GM23338 (cell line): ENCODE measurements at regions not wholly inside any gene's neighbourhood (a gene's known extent, or its start where the extent isn't known, plus 50 kb on each side); places are given as distances from the start of the nearest gene placed in this dataset.

Experiments used
- ATAC-seq: fragments of 200-7000 bp; cut with Tn5 transposase; 3 replicates; pipeline ENCODE4 v1.9.1; 2020
- DNase-seq: peaks from one replicate; pipeline ENCODE4 v3.0.0-alpha.2; 2015; ENCODE audit warnings: low spot score
- H2AFZ ChIP-seq: fragments of 200-600 bp; sonication (generic); 2 replicates; pipeline ENCODE4 v1.8.0; 2016; ENCODE audit warnings: antibody characterized with exemption, mild to moderate bottlenecking, moderate library complexity
- H3F3A ChIP-seq: fragments of 200-600 bp; sonication (generic); replicated peaks from 2 replicates; pipeline ENCODE4 v1.8.0; 2017; ENCODE audit warnings: antibody characterized with exemption, mixed run types, low read depth
- H3K27ac ChIP-seq: fragments of 200-600 bp; sonication (generic); 2 replicates; pipeline ENCODE4 v1.6.1; 2016; ENCODE audit warnings: low read depth
- H3K27me3 ChIP-seq: fragments of 200-600 bp; sonication (generic); 2 replicates; pipeline ENCODE4 v1.8.0; 2016; ENCODE audit warnings: mild to moderate bottlenecking, mixed run types, moderate library complexity; ENCODE audit not compliant: insufficient read depth
- H3K36me3 ChIP-seq: fragments of 200-600 bp; sonication (generic); 2 replicates; pipeline ENCODE4 v1.8.0; 2016; ENCODE audit warnings: mild to moderate bottlenecking; ENCODE audit not compliant: insufficient read depth
- H3K4me1 ChIP-seq: fragments of 200-600 bp; sonication (generic); 2 replicates; pipeline ENCODE4 v1.8.0; 2016; ENCODE audit warnings: mild to moderate bottlenecking, moderate library complexity; ENCODE audit not compliant: insufficient read depth
- H3K4me2 ChIP-seq: fragments of 200-600 bp; sonication (generic); 2 replicates; pipeline ENCODE4 v1.7.1; 2017; ENCODE audit warnings: mixed run types
- H3K4me3 ChIP-seq: fragments of 200-600 bp; sonication (generic); 2 replicates; pipeline ENCODE4 v1.6.1; 2016; ENCODE audit warnings: mixed run types
- H3K79me2 ChIP-seq: fragments of 200-600 bp; sonication (generic); replicated peaks from 2 replicates; pipeline ENCODE4 v1.8.0; 2017; ENCODE audit warnings: mild to moderate bottlenecking; ENCODE audit not compliant: insufficient read depth
- H3K9me2 ChIP-seq: fragments of 200-600 bp; sonication (generic); 2 replicates; pipeline ENCODE4 v1.8.0; 2017; ENCODE audit not compliant: insufficient read depth
- H4K20me1 ChIP-seq: fragments of 200-600 bp; sonication (generic); replicated peaks from 2 replicates; pipeline ENCODE4 v1.8.0; 2017; ENCODE audit warnings: mild to moderate bottlenecking; ENCODE audit not compliant: insufficient read depth
- H3K27ac Mint-ChIP-seq: 2 replicates; pipeline ENCODE4 v1.8.0; 2020; ENCODE audit warnings: inconsistent platforms, mild to moderate bottlenecking, moderate library complexity, mixed read lengths
- H3K27me3 Mint-ChIP-seq: 3 replicates; pipeline ENCODE4 v1.8.0; 2022; ENCODE audit warnings: low read depth, mild to moderate bottlenecking, moderate library complexity, mixed read lengths, inconsistent platforms; ENCODE audit not compliant: insufficient read depth, poor library complexity
- H3K36me3 Mint-ChIP-seq: 3 replicates; pipeline ENCODE4 v1.8.0; 2021; ENCODE audit warnings: low read depth, mild to moderate bottlenecking, inconsistent platforms, moderate library complexity, mixed read lengths
- H3K4me1 Mint-ChIP-seq: 3 replicates; pipeline ENCODE4 v1.8.0; 2020; ENCODE audit warnings: mild to moderate bottlenecking, inconsistent platforms, mixed read lengths
- H3K4me3 Mint-ChIP-seq: 3 replicates; pipeline ENCODE4 v1.8.0; 2021; ENCODE audit warnings: moderate library complexity, mild to moderate bottlenecking, inconsistent platforms, mixed read lengths
- H3K9me3 Mint-ChIP-seq: 3 replicates; pipeline ENCODE4 v1.8.0; 2020; ENCODE audit warnings: moderate library complexity, mild to moderate bottlenecking, inconsistent platforms, mixed read lengths
- CREB1 ChIP-seq: fragments of 250-450 bp; sonication (Bioruptor Pico); IDR thresholded peaks from 2 replicates; pipeline ENCODE4 v1.5.0; 2020; ENCODE audit warnings: low read depth, mild to moderate bottlenecking, moderate library complexity
- CTCF ChIP-seq, 2 experiments: fragments of 200-600 bp in 1 of 2; sonication (generic) in 1 of 2; conservative IDR thresholded peaks; 2 replicates each; pipeline versions ENCODE4 v1.5.1 to v1.6.1; 2016 to 2017; ENCODE audit warnings: antibody characterized with exemption in 2 of 2, low read depth in 2 of 2, mild to moderate bottlenecking in 2 of 2, moderate library complexity in 1 of 2
- ETS1 ChIP-seq: IDR thresholded peaks from 2 replicates; pipeline ENCODE4 v1.6.1; 2016; ENCODE audit warnings: antibody characterized with exemption
- EZH2 ChIP-seq: fragments of 200-600 bp; sonication (generic); IDR thresholded peaks from one replicate; pipeline ENCODE4 v1.8.0; 2017; ENCODE audit warnings: antibody characterized with exemption, mild to moderate bottlenecking, low read depth; ENCODE audit not compliant: unreplicated experiment
- EZH2phosphoT487 ChIP-seq: fragments of 200-600 bp; sonication (generic); IDR thresholded peaks from one replicate; pipeline ENCODE4 v1.8.1; 2018; ENCODE audit warnings: antibody characterized with exemption; ENCODE audit not compliant: unreplicated experiment
- JUNB ChIP-seq: IDR thresholded peaks from one replicate; pipeline ENCODE4 v1.6.1; 2016; ENCODE audit warnings: antibody characterized with exemption; ENCODE audit not compliant: unreplicated experiment
- POLR2AphosphoS5 ChIP-seq: IDR thresholded peaks from 2 replicates; pipeline ENCODE4 v1.6.1; 2016; ENCODE audit warnings: antibody characterized with exemption, low read depth
- STAT1 ChIP-seq: IDR thresholded peaks from one replicate; pipeline ENCODE4 v1.6.1; 2016; ENCODE audit warnings: antibody characterized with exemption; ENCODE audit not compliant: unreplicated experiment
- ZNF114 ChIP-seq: fragments of 250-450 bp; sonication (Bioruptor Pico); IDR thresholded peaks from 2 replicates; pipeline ENCODE4 v1.5.0; 2020; ENCODE audit warnings: mild to moderate bottlenecking, moderate library complexity
- ZNF462 ChIP-seq: fragments of 250-450 bp; sonication (Bioruptor Pico); IDR thresholded peaks from 2 replicates; pipeline ENCODE4 v1.5.0; 2020; ENCODE audit warnings: mild to moderate bottlenecking, moderate library complexity

GRCh38 chr2:198383392-198383791 lies 579.0 kb downstream of the PLCL1 start (continued):
- TF ChIP-seq ZNF462 (CRISPR knock-in tag) (no peak), POLR2AphosphoS5 (no peak), JUNB (no peak), CREB1 (CRISPR knock-in tag) (no peak)

GRCh38 chr2:198382811-198383210 lies 578.4 kb downstream of the PLCL1 start:
- Mint-ChIP-seq H3K27me3 (no peaks in the 10 kb centered on the region), H3K9me3 (no peaks in the 10 kb centered on the region), H3K27ac (no peak overlapping the region), H3K36me3 (no peaks in the 10 kb centered on the region), H3K4me1 (no peaks in the 10 kb centered on the region), H3K4me3 (no peak overlapping the region)
- H3F3A ChIP-seq, result no peaks in the 10 kb centered on the region
- H3K27ac ChIP-seq, result no peak overlapping the region
- no peaks in the 10 kb centered on the region for H3K9me2 ChIP-seq
- DNase-seq (no peak), ATAC-seq (no peak)
- H3K4me2 ChIP-seq, result no peak overlapping the region
- no peak overlapping the region for H2AFZ ChIP-seq
- H4K20me1 ChIP-seq, result no peaks in the 10 kb centered on the region
- H3K79me2 ChIP-seq, result no peaks in the 10 kb centered on the region
- no peaks in the 10 kb centered on the region for H3K4me1 ChIP-seq
- H3K27me3 ChIP-seq, result no peaks in the 10 kb centered on the region
- H3K4me3 ChIP-seq, result no peak overlapping the region
- TF ChIP-seq STAT1, result no peak
- no peaks in the 10 kb centered on the region for H3K36me3 ChIP-seq

- H3K9me3 Mint-ChIP-seq, result no peaks in the 10 kb centered on the region
- H3K36me3 ChIP-seq, result no peaks in the 10 kb centered on the region
- no peaks in the 10 kb centered on the region for H3K9me2 ChIP-seq
- H3K4me1 Mint-ChIP-seq, result peaks cover 4% of the 10 kb centered on the region; the same call in 1 of the 3 replicates
- no peak overlapping the region for H3K27ac ChIP-seq
- H3K27me3 ChIP-seq, result no peaks in the 10 kb centered on the region
- H3K4me3 Mint-ChIP-seq, result no peak overlapping the region
- no peak for ATAC-seq
- no peak overlapping the region for H3K27ac Mint-ChIP-seq
- no peaks in the 10 kb centered on the region for H3K79me2 ChIP-seq
- no peak overlapping the region for H3K4me3 ChIP-seq
- no peaks in the 10 kb centered on the region for H3K36me3 Mint-ChIP-seq
- H3F3A ChIP-seq, result no peaks in the 10 kb centered on the region
- H3K4me1 ChIP-seq, result no peaks in the 10 kb centered on the region
- H4K20me1 ChIP-seq, result no peaks in the 10 kb centered on the region
- H3K4me2 ChIP-seq, result no peak overlapping the region
- peaks cover 1% of the 10 kb centered on the region for H3K27me3 Mint-ChIP-seq
- H2AFZ ChIP-seq, result no peak overlapping the region
- no peak for DNase-seq
- TF ChIP-seq EZH2phosphoT487, result no peak
- no peak for TF ChIP-seq ZNF114
- no peak for TF ChIP-seq POLR2AphosphoS5
- TF ChIP-seq EZH2, result no peak
- TF ChIP-seq ETS1, result no peak
- TF ChIP-seq CTCF (conservative IDR thresholded peaks at IDR 0.05; ENCODE audit: low read depth in 2 of 2), result no peak
These were observed 572.3 kb downstream of the PLCL1 start for GRCh38 chr2:198376677-198377076.
